Keratinocyte (primary cell): ENCODE measurements at regions not wholly inside any gene's neighbourhood (a gene's known extent, or its start where the extent isn't known, plus 50 kb on each side); places are given as distances from the start of the nearest gene placed in this dataset.

Source experiments
- DNase-seq: peaks from one replicate; pipeline ENCODE4 v3.0.0-alpha.2; 2011; ENCODE audit warnings: low read depth, missing footprints, low spot score
- FAIRE-seq: peaks from 2 replicates; lab custom pipeline; 2011; peaks lifted over from hg19 to GRCh38; lab: Jason Lieb, UNC
- H2AFZ ChIP-seq: 2 replicates; pipeline ENCODE4 v1.6.0; 2012; ENCODE audit warnings: low read length, control low read depth, inconsistent platforms; ENCODE audit not compliant: control insufficient read depth
- H3K27ac ChIP-seq: 2 replicates; pipeline ENCODE4 v1.5.1; 2011; ENCODE audit warnings: low read length; ENCODE audit not compliant: control insufficient read depth, insufficient read depth
- H3K27me3 ChIP-seq: 3 replicates; pipeline ENCODE4 v1.6.0; 2011; ENCODE audit warnings: low read length; ENCODE audit not compliant: control insufficient read depth, insufficient read depth; ENCODE audit errors: extremely low read depth
- H3K36me3 ChIP-seq, 2 experiments: 2 replicates in 1 of 2; 3 replicates in 1 of 2; pipeline ENCODE4 v1.5.1; 2011; ENCODE audit warnings: low read length in 2 of 2, mild to moderate bottlenecking in 1 of 2; ENCODE audit not compliant: control insufficient read depth in 2 of 2, insufficient read depth in 2 of 2; ENCODE audit errors: extremely low read depth in 1 of 2
- H3K4me1 ChIP-seq: 3 replicates; pipeline ENCODE4 v1.5.1; 2011; ENCODE audit warnings: low read length; ENCODE audit not compliant: control insufficient read depth, insufficient read depth; ENCODE audit errors: extremely low read depth
- H3K4me2 ChIP-seq: 3 replicates; pipeline ENCODE4 v1.6.0; 2011; ENCODE audit warnings: low read depth, low read length; ENCODE audit not compliant: control insufficient read depth, insufficient read depth; ENCODE audit errors: extremely low read depth
- H3K4me3 ChIP-seq, 3 experiments: fragments of 200-600 bp in 1 of 3; sonication (generic) in 1 of 3; 2 replicates in 2 of 3; 3 replicates in 1 of 3; pipeline ENCODE4 v1.5.1; 2011 to 2016; ENCODE audit warnings: low read length in 3 of 3, mild to moderate bottlenecking in 3 of 3, control low read depth in 2 of 3, inconsistent platforms in 1 of 3, low read depth in 1 of 3, mixed read lengths in 1 of 3, mixed run types in 1 of 3, moderate library complexity in 1 of 3; ENCODE audit not compliant: control insufficient read depth in 2 of 3, insufficient read depth in 2 of 3; ENCODE audit errors: extremely low read depth in 1 of 3
- H3K79me2 ChIP-seq: 2 replicates; pipeline ENCODE4 v1.6.0; 2012; ENCODE audit warnings: low read length; ENCODE audit not compliant: control insufficient read depth, insufficient read depth
- H3K9ac ChIP-seq: 3 replicates; pipeline ENCODE4 v1.6.0; 2011; ENCODE audit warnings: low read length; ENCODE audit not compliant: control insufficient read depth, insufficient read depth; ENCODE audit errors: extremely low read depth
- H3K9me1 ChIP-seq: 3 replicates; pipeline ENCODE4 v1.6.0; 2011; ENCODE audit warnings: low read length; ENCODE audit not compliant: control insufficient read depth, insufficient read depth; ENCODE audit errors: extremely low read depth
- H3K9me3 ChIP-seq: 2 replicates; pipeline ENCODE4 v1.5.1; 2012; ENCODE audit warnings: low read depth, low read length; ENCODE audit not compliant: control insufficient read depth
- H4K20me1 ChIP-seq: 3 replicates; pipeline ENCODE4 v1.6.0; 2011; ENCODE audit warnings: low read length; ENCODE audit not compliant: control insufficient read depth, insufficient read depth; ENCODE audit errors: extremely low read depth
- EZH2 ChIP-seq: IDR thresholded peaks from one replicate; pipeline ENCODE4 v1.6.1; 2012; ENCODE audit warnings: inconsistent platforms, mild to moderate bottlenecking, low read length, moderate library complexity
- dilution Hi-C: fragments of 300-500 bp; cut with MboI; formaldehyde crosslinking; loops from one replicate; pipeline ENCODE4 v1.7.0; 2020; ENCODE audit warnings: low sequenced_read_pairs; ENCODE audit not compliant: extremely low pct_ligation_motif_present
- TF ChIP-seq, protein P1 (sequence below), 3 experiments: IDR thresholded peaks in 1 of 3; conservative IDR thresholded peaks in 1 of 3; optimal IDR thresholded peaks in 1 of 3; 2 replicates in 2 of 3; 3 replicates in 1 of 3; pipeline versions ENCODE3 to v1.5.1; 2011; ENCODE audit warnings: low read length in 3 of 3, mild to moderate bottlenecking in 3 of 3, moderate library complexity in 2 of 3, control low read depth in 1 of 3, inconsistent platforms in 1 of 3; ENCODE audit not compliant: insufficient read depth in 2 of 3; ENCODE audit errors: extremely low read depth in 1 of 3

DNA sequence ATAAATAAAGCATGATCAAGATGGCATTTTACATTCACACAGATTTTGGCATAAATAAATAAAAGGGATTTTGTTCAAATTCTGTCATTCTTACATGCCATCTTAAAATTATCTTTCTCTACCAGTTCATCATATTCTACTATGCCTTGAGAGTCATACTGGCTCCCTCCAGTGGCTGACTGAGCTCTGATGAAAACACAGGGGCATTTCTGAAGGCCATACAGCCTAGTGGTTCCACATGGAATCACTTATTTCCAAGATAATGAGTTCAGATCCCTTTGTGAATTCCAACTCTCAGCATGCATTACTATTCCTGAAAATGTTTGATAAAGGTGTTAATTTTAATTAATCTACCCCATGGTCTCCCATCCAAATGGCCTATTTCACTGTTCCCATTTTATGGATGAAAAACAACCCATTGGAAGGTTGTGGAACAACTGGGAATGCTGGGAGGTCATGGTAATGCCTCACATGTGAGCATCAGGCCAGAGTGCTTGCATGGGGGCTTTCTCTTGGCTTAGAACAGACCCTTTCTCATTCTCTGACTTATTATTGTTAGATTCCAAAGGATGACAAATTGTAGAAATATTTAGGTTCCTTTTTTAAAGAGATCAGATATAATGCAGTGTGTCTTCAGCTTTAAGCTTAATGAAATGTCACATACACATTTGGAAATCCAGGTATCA is 622.4 kb upstream of the PKN2 start:
- Histone ChIP-seq H3K4me2 (no peak overlapping the region), H3K27me3 (no peaks in the 10 kb centered on the region), H3K79me2 (no peaks in the 10 kb centered on the region), H3K9me3 (no peaks in the 10 kb centered on the region), H3K4me3 (no peak overlapping the region), H3K9me1 (no peaks in the 10 kb centered on the region), H3K9ac (no peak overlapping the region), H2AFZ (no peak overlapping the region), H3K27ac (peak overlapping the region; percentile 15), H4K20me1 (no peaks in the 10 kb centered on the region), H3K36me3 (no peaks in the 10 kb centered on the region), H3K4me1 (peaks cover 22% of the 10 kb centered on the region)
- DNase-seq (no peak), FAIRE-seq (peak; percentile 81)
- TF ChIP-seq EZH2, result no peak
- TF ChIP-seq, protein P1, sequence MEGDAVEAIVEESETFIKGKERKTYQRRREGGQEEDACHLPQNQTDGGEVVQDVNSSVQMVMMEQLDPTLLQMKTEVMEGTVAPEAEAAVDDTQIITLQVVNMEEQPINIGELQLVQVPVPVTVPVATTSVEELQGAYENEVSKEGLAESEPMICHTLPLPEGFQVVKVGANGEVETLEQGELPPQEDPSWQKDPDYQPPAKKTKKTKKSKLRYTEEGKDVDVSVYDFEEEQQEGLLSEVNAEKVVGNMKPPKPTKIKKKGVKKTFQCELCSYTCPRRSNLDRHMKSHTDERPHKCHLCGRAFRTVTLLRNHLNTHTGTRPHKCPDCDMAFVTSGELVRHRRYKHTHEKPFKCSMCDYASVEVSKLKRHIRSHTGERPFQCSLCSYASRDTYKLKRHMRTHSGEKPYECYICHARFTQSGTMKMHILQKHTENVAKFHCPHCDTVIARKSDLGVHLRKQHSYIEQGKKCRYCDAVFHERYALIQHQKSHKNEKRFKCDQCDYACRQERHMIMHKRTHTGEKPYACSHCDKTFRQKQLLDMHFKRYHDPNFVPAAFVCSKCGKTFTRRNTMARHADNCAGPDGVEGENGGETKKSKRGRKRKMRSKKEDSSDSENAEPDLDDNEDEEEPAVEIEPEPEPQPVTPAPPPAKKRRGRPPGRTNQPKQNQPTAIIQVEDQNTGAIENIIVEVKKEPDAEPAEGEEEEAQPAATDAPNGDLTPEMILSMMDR (optimal IDR thresholded peaks at IDR 0.05 in 1 of 3, IDR thresholded peaks at IDR 0.05 in 1 of 3, conservative IDR thresholded peaks at IDR 0.05 in 1 of 3; ENCODE audit: extremely low read depth in 1 of 3, insufficient read depth in 2 of 3, low read length in 3 of 3), result peak; percentile 74 to 89 (median 76)
- dilution Hi-C loops, result no loop called here

DNA sequence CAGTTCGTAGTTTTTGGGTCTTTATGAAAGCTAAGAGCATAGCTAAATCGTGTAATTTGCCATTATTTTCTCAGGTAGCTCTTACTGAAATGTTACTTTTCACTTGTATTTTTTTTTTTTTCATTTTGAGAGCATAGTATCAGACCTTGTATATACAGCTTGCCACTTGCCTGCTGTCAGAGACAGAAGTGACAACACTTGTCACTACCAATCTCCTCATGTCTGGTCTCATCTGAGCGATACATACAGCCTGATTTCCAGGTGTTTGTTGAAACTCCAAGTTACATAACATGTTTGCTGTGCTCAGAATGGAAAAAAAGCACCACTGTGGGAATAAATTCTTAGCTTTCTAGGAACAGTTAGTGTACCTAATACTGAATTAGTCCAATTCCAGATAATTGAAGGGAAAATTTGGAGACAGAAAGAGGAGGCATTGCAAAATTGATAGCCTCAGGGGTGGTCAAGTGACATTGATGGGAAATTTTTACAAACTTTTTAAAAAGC is 621.4 kb upstream of the PKN2 start:
- no peaks in the 10 kb centered on the region for H3K36me3 ChIP-seq
- H3K27me3 ChIP-seq, result no peaks in the 10 kb centered on the region
- H3K9me1 ChIP-seq, result no peaks in the 10 kb centered on the region
- no peak overlapping the region for H2AFZ ChIP-seq
- H3K9me3 ChIP-seq, result no peaks in the 10 kb centered on the region
- H3K4me1 ChIP-seq, result peaks cover 22% of the 10 kb centered on the region
- TF ChIP-seq EZH2, result no peak
- TF ChIP-seq, protein P1 (optimal IDR thresholded peaks at IDR 0.05 in 1 of 3, IDR thresholded peaks at IDR 0.05 in 1 of 3, conservative IDR thresholded peaks at IDR 0.05 in 1 of 3; ENCODE audit: extremely low read depth in 1 of 3, insufficient read depth in 2 of 3, low read length in 3 of 3), result no peak
- H3K4me2 ChIP-seq, result no peak overlapping the region
- FAIRE-seq, result no peak
- H3K4me3 ChIP-seq, result no peak overlapping the region
- no peak for DNase-seq
- no peak overlapping the region for H3K27ac ChIP-seq
- no peak overlapping the region for H3K9ac ChIP-seq
- dilution Hi-C loops, result no loop called here
- no peaks in the 10 kb centered on the region for H3K79me2 ChIP-seq
- H4K20me1 ChIP-seq, result no peaks in the 10 kb centered on the region
